ENCODE measurements at regions not wholly inside any gene's neighbourhood (a gene's known extent, or its start where the extent isn't known, plus 50 kb on each side); places are given as distances from the start of the nearest gene placed in this dataset.

GRCh38 chr16:35690413-35690812 is 2231.0 kb downstream of the TP53TG3F start:
- TF ChIP-seq ZNF404 (tag by site-specific recombination; IDR thresholded peaks at IDR 0.05), result no peak
- TF ChIP-seq ZNF114 (tag by site-specific recombination; IDR thresholded peaks at IDR 0.05), result no peak
- no peak for TF ChIP-seq ZNF776 (tag by site-specific recombination; IDR thresholded peaks at IDR 0.05; ENCODE audit: borderline replicate concordance)
- TF ChIP-seq RBAK (tag by site-specific recombination; IDR thresholded peaks at IDR 0.05), result no peak
- TF ChIP-seq ZNF555 (tag by site-specific recombination; conservative IDR thresholded peaks at IDR 0.05), result no peak
- no peak for TF ChIP-seq ZNF777 (tag by site-specific recombination; IDR thresholded peaks at IDR 0.05; ENCODE audit: borderline replicate concordance)
- TF ChIP-seq PATZ1 (tag by site-specific recombination; IDR thresholded peaks at IDR 0.05), result no peak
- no peak for TF ChIP-seq EGR2 (tag by site-specific recombination; IDR thresholded peaks at IDR 0.05; ENCODE audit: low read depth)
- no peak for TF ChIP-seq ZNF23 (tag by site-specific recombination; IDR thresholded peaks at IDR 0.05; ENCODE audit: borderline replicate concordance)
- no peak for TF ChIP-seq ZNF18 (tag by site-specific recombination; IDR thresholded peaks at IDR 0.05)
- TF ChIP-seq ZFP69B (tag by site-specific recombination; IDR thresholded peaks at IDR 0.05), result no peak
- TF ChIP-seq ZNF398 (tag by site-specific recombination; IDR thresholded peaks at IDR 0.05), result no peak
- no peak for TF ChIP-seq ZNF704 (tag by site-specific recombination; IDR thresholded peaks at IDR 0.05)
- TF ChIP-seq ZBTB48 (tag by site-specific recombination; IDR thresholded peaks at IDR 0.05), result no peak
- TF ChIP-seq ZNF701 (tag by site-specific recombination; IDR thresholded peaks at IDR 0.05), result no peak
- no peak for TF ChIP-seq PRDM1 (tag by site-specific recombination; IDR thresholded peaks at IDR 0.05)
- TF ChIP-seq SP3 (tag by site-specific recombination; IDR thresholded peaks at IDR 0.05), result no peak
- TF ChIP-seq ZNF510 (tag by site-specific recombination; IDR thresholded peaks at IDR 0.05; ENCODE audit: insufficient replicate concordance), result no peak
- no peak for TF ChIP-seq ZNF521 (tag by site-specific recombination; IDR thresholded peaks at IDR 0.05)
- CTCF ChIA-PET, result no interaction called here
- H3K4me3 ChIP-seq (ENCODE audit: low read depth, low read length), result no peak overlapping the region
- no peak overlapping the region for H3K27ac ChIP-seq (ENCODE audit: extremely low read depth, low read depth, low read length)
- no peaks in the 10 kb centered on the region for H3K36me3 ChIP-seq (ENCODE audit: control insufficient read depth in 2 of 2, insufficient read depth in 1 of 2, low read length in 2 of 2)
- POLR2A ChIA-PET, result no interaction called here
- H3K9me3 ChIP-seq (ENCODE audit: control insufficient read depth, insufficient read depth, low read depth, low read length), result no peaks in the 10 kb centered on the region
- no peaks in the 10 kb centered on the region for H3K4me1 ChIP-seq (ENCODE audit: control insufficient read depth, insufficient read depth, low read length)

- ChIA-PET CTCF (no interaction called here), POLR2A (no interaction called here)
- H3K27ac ChIP-seq (ENCODE audit: extremely low read depth, low read depth, low read length), result no peak overlapping the region
- H3K4me3 ChIP-seq (ENCODE audit: low read depth, low read length), result no peak overlapping the region
- no peak for TF ChIP-seq KLF7 (tag by site-specific recombination; IDR thresholded peaks at IDR 0.05; ENCODE audit: borderline replicate concordance)
- no peaks in the 10 kb centered on the region for H3K9me3 ChIP-seq (ENCODE audit: control insufficient read depth, insufficient read depth, low read depth, low read length)
- H3K36me3 ChIP-seq (ENCODE audit: control insufficient read depth in 2 of 2, insufficient read depth in 1 of 2, low read length in 2 of 2), result no peaks in the 10 kb centered on the region
- no peaks in the 10 kb centered on the region for H3K4me1 ChIP-seq (ENCODE audit: control insufficient read depth, insufficient read depth, low read length)
Measured at GRCh38 chr16:35691057-35691456, 2231.6 kb downstream of the TP53TG3F start.
